Esophagus mucosa (tissue), 1 donor: ENCODE measurements at regions not wholly inside any gene's neighbourhood (a gene's known extent, or its start where the extent isn't known, plus 50 kb on each side); places are given as distances from the start of the nearest gene placed in this dataset.

Source experiments
- ATAC-seq: fragments of 200-7000 bp; cut with Tn5 transposase; one replicate; pipeline ENCODE4 v1.9.1; 2020
- donor health status: DM: yes; HTN: yes; CAD: no.

DNA sequence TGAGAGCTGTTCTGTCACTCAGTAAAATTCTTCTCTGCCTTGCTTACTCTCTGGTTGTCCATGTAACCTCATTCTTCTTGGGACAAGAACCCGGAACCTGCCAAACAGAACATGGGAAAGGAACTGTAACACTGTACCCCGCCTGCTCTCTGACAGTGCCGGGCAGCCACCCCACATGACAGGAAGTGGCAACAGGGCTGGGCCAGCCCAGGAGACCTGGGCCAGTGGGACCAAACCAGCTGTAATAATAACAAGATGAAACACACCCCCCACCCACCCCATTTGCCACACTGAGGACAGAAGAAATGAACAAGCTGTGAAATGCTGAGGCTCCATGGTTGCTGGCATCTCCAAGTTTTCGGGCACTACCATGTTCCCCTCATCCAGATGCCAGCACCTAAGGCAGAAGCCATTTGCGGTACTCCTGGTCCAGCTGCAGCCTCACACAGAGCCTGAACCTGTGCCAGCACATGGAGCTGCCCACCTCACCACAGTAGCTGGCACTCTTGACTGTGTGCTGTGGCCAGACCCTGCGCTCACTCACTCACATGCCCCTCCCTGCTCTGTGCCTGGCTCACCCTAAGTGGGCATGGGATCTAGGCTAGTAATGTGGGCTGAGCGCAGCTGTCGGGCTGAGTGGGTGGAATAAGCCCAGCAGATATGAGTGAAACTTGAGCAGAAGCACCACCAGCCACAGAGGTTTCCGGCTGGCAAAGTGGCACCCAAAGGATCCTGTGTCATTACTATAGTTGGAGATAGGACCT, 126.2 kb upstream of the UGT8 start:
- no peak for ATAC-seq

DNA sequence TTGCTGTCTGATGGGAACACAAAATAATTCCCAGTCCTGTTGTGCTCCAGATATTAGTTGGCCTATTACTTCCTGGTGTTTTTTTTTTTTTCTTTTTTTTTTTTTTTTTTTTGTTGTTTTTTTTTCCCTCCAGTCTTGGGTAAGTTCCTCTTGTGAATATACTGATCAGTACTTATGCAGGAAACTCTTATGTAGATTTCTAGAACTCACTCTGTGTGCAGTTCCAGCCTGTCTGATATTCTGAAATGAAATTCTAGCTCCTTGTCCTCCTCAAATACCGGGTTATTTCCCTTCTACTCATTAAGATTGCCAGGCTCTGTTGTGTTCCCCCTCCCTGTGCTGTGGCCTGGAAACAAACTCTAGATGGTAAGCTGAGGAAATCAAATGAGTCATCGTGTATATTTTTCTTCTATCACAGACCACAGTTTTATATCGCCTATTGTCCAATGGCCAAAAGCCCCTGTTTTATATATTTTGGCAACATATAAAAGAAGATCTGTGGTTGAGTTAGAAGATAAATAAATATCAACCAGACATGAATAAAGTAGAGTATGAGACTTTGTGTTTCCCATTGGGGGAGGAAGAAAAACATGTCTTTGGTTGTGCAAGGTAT, 124.3 kb upstream of the UGT8 start:
- ATAC-seq: no peak

DNA sequence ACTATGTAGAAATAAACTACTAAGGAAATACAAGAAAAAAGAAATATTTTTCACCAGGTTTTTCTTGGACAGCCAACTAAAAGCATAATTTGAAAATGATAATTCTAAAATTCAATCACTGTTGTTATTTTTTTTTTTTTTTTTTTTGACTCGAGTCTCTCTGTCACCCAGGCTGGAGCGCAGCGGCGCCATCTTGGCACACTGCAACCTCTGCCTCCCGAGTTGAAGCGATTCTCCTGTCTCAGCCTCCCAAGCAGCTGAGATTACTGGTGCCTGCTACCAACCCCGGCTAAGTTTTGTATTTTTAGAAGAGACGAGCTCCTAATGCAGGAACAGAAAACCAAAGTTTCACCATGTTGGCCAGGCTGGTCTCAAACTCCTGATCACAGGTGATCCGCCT, 122.3 kb upstream of the UGT8 start:
- no peak for ATAC-seq

DNA sequence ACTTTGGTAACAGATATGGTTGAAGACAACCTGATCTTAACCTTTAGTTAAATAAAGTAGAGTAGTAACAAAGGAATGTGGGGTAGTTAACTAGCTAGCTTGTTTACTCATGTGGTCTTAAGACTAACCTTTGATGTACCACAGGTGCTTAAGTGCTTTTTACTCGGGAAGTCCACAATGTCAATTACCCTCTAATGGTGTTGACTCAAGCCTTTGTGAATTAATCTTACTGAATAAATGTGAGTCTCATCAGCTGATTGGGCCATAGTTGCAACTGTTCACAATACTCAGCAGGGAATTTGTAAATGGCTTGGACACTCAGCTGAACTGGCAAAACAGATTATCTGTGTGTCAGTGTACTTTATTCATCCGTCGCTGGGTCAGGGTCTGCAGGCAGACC, 119.0 kb upstream of the UGT8 start:
- ATAC-seq: no peak

DNA sequence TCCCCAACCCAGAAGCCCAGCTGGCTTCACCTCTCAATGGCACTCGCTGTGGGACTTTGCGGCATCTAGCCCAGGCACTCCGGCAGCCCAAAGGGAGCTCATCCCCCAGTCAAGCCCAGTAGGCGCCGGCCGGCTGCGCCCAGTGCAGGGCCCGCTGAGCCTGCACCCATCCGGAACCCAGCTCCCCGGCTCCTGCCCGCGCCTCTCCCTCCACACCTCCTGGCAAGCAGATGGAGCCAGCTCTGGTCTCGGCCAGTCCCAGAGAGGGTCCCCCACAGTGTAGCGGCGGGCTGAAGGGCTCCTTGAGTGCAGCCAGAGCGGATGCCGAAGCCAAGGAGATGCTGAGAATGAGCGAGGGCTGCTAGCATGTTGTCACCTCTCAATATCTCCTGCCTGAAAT, 116.8 kb upstream of the UGT8 start:
- ATAC-seq: peak; percentile 38

DNA sequence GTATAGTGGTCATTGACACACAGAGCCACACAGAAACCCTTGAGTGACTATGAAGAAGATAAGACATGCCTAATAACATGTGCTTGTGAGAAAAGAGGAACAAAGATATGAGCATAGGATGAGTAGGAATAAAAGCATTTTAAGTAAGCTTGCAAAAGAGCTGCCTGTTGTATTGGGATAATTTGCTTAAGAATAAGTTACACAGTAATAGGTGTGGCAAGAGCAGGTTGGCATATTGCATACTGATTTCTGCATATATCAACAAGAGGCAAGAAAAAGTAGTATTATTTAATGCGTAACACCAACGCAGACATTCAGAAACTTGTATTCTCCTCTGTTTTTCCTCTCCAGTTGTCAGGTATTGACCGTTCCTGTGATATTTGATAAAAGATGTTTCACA, 111.5 kb upstream of the UGT8 start:
- ATAC-seq: no peak

DNA sequence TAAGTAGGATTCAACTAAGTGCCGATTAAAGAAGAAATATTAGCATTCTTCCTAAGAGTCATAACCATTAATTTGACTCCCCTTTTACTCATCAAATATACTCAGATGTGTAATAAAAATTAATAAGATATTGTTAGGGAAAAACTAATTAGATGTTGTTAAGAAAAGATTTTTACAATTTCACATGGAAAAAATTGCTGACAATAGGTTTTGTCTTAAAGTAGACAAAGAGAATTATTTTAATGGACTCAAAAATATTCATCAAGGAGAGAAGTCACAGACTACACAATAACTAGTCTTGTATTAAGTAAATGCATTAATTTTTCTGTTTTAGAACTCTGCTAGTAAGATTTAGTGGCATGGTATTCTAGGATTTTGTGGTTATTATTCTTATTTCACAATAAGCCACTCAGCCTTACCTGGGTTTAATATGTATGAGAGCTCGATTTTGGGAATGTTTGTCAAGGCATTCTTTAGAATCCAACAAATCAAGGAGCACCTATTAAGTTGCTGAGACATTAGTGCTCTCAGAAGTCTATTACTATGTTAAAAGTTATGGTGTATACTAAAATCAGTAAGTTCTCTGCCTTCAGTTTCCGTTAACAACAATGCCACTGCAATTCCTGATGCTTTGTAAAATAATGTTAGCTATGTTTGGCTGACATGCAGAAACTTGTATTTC, 110.2 kb upstream of the UGT8 start:
- ATAC-seq: no peak

DNA sequence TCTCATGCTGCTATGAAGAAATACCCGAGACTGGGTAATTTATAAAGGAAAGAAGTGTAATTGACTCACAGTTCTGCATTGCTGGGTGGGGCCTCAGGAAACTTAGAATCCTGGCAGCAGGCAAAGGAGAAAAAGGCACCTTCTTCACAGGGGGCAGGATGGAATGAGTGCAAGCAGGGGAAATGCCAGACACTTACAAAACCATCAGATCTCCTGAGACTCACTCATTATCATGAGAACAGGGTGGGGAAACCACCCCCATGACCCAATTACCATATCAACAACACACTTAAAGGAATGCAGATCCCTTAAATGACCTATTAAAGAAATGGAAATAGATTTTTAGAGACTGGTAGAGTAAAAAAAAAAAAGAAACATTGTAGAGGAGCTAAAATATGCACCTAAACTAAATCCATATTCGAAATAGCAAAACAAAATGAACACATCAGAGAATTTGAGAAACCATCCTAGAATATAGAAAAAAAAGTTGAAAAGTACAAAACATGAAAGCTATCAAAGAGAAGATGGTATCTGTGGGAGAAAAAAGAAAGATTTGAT, 104.3 kb upstream of the UGT8 start:
- ATAC-seq: no peak

DNA sequence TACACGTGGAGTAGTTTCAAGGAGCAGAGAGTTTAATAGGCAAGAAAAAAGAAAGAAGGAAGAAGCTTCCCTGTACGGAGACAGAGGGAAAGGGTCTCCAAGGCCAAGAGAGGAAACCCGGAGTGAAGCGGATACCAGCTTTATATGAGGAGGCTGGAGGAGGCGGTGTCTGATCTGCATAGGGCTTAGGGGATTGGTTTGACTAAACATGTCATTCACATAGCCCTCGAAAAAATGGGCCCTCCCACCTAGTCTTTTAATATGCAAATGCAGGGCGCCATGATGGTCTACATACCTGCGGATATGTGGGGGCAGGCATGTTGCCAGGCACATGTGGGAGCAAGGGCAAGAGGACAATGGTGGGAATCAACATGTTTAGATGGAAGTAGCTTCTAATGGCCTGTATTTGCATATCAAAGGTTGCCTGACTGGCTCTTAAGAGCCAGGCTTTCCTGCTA, 103.1 kb upstream of the UGT8 start:
- ATAC-seq: peak; percentile 58

DNA sequence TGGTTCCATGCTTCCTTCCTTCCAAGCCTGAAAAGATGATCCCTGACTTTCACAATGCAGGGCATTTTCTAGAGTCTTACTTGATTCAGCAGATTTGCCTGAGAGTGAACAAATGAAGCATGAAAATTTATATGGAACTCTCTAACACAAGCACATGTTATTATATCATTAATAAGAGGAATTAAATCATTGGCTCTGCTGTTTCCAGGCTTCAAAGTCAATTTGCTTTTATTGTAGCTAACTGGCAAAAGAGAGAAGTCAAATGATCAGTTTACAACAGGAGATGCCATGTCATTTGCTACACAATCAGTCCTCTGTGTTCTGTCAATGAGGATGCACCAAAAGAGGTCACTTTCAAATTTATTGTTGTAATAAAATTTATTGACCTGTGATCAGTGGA, 101.5 kb upstream of the UGT8 start:
- ATAC-seq: no peak

DNA sequence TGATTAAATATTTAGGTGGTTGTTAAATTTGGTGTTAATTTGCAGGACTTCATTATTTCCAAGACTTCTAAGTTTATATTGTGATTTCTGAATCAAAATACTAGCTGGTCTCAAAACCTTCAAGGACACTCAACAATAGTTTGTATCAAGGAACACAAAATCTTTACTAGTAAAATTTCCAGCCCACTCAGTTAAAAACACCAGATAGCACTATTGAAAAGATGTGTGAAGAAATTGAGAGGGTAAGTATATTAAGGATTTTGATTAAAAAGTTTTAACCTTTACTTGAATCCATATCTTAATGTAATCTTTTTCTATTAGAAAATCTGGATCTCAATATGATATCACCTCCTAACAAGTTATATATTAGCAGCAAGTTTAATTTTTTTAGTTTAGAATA, 89.3 kb upstream of the UGT8 start:
- no peak for ATAC-seq

DNA sequence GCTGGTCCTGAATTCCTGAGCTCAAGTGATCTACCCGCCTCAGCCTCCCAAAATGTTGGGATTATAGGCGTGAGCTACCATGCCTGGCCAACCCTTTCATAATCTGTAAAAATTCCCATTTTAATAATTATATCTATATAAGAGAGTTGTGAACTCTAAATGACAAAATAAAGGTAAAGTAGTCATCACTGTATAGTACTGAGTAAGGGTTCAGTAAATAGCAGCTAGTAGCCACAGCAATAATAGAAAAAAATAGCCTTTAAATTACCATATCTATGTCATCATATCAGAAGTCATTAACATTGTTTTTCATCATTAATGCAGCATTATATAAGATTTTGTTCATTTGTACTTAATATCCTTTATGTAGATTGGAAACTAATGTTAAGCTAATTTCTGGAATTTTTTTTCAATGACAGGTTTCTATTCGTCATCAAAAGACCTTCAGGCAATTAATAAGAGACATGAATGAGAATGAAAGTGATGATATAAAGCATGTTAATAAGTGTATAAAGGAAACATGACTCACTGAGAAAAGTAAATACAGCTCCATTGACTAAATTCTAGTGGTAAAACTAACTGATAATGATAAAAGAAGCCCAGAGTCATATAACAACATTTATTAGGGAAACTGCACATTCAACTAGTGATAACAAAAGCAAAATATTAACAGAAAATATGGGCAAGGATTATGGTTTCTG, 85.9 kb upstream of the UGT8 start:
- peak; percentile 57 for ATAC-seq

DNA sequence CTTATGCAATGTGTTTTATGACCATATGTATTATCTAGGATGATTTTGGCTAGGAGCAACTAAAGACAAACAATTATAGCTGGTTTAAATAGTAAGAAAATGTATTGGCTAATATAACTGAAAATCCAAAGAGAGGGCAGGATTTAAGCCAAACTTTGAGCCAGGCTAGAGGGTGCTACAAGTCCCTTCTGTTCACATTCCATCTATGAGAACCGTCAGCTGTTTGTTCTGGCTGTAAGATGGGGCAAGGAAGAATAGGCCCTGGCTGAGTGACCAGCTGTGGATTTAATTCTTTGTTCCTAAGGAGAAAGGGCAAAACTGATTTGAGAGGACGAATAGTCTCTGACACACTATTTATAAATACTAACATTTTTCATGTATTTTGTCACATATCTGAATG, 79.2 kb upstream of the UGT8 start:
- no peak for ATAC-seq

DNA sequence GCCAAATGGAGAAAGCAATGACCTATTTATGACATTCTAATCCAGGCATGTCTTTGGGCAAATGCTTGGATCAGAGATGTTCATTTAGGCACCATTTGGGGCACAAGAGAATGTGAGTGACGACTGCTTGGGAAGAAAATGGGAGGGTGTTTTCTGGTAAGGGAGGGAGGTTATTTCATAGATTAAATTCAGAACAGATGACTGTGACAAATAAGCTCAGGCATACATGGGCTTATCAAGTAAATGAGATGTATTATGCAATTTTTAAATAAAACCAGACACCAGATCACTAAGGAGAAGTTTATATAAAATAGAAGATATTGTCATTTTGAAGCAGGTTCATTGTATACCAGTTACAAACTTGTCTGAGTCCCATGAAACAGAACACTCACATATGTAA, 71.4 kb upstream of the UGT8 start:
- ATAC-seq: no peak

DNA sequence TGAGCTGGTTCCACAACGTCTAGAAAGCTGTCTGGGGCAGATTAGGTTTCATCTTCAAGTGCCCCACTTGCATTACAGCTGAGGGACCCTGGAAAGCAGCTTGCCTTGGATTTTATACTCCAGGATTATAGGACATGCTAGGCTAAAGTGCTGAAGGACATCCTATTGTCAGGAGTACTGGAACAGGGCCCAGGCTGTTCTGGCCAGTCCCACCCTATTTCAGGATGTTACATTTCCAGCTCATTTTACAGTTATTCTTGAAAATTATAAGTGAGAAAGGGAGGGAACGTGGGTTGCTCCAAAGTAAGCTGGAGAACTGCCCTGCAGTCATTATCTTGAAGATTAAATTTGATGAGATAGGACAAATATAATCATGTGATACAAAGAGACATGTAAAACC, 71.0 kb upstream of the UGT8 start:
- no peak for ATAC-seq

DNA sequence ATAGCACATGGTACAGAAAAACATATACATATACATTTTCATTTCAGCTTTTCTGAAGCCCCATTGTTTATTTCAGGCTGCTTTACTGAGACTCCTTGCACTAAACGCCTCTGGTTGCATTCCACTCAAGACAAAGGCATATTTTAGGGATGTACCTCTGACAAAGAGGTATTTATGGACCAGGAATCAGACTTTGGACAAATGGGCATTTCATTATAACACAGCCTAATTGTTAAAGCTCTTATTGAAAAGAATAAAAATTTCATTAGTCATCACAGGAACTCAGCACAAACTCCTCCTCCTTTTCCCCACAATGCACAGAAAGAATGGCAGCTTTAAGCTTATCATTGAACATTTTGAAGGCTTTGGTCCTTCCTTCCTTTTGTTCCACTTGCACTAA, 62.9 kb upstream of the UGT8 start:
- no peak for ATAC-seq

DNA sequence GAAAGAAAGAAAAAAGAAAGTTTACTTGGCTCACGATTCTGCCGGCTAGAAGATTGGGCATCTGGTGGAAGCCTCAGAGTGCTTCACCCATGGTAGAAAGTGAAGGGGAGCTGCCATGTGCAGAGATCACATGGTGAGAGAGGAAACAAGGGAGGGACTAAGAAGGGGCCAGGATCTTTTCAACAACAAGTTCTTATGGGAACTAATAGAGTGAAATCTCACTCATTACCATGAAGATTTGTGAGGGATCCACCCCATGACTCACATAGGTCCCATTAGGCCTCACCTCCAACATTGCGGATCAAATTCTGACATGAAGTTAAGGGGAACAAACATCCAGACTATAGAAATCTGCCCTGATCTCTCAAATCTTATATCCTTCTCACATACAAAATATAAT, 61.3 kb upstream of the UGT8 start:
- ATAC-seq: no peak

DNA sequence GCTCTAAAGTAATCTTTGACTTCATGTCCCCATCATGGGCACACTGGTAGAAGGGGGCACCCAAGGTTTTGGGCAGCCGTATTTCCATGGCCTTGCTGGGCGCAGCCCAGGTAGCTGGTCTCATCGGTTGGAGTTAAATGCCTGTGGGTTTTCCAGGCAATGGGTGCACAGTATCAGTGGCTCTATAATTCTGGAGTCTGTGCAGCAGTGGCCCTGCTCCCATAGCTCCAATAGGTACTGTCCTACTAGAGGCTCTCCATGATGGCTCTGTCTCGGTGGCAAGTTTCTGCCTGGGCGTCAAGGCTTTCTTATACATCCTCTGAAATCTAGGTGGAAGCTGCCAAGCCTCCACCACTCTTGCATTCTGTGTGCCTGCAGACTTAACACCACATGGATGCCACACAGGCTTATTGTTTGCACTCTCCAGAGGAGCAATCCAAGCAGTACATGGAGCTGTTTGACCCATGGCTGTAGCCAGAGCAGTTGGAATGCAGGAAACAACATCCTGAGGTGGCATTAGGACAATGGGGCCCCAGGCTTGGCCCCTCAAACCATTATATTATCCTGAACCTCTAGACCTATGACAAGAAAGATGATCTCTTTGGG, 60.5 kb upstream of the UGT8 start:
- ATAC-seq: no peak

DNA sequence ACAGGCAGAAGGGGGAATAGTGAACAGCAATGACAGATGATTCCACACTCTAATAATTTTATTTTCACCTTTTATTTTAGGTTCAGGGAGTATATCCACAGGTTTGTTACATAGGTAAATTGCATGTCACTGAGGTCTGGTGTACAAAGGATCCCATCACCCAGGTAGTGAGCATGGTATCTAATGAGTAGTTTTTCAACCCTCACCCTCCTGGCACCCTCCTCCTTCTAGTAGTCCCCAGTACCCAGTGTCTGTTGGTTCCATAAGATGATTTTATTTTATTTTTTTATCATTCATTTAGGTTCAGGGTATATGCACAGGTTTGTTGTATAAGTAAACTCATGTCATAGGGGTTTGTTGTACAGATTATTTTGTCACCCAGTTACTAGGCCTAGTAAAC, 58.6 kb upstream of the UGT8 start:
- ATAC-seq: no peak

DNA sequence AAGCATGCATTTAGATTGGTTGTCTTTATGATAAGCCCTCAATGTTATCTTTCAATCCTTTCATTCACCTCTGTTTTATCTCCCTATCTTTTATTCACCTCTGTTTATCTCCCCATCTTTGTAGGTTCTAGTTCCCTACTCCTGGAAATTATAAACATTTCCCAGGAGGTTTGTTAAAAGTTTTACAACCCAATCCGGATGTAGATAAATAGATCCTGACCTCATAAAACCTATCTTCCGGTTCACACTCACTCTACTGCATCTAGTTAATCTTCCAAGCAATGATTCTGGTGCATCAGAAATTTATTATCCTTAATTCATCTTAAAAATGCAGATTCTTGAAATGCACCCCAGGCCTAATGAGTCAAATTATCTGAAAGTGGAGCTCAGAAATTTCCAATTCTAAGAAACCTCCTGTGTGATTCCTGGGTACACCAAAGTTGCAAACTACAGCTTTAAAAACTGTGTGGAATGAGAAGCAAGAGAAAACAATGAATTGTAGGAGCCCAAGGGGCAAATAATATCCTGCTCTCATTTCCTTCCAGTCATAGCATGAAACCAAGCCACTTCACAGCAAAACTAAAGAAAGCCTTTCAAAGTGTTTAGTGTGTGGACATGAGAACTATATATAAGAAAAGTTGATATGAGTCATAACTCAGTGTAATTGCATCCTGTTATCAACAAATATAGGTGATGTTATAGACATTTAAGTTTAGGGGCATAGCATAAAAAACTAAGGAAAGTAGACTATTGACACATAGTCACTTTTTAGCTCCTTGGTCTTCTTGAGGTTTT, 51.1 kb upstream of the UGT8 start:
- ATAC-seq: no peak
